Mucosa of gallbladder (tissue), 1 donor: ENCODE measurements at regions not wholly inside any gene's neighbourhood (a gene's known extent, or its start where the extent isn't known, plus 50 kb on each side); places are given as distances from the start of the nearest gene placed in this dataset.

Experiments used
- DNase-seq: peaks from one replicate; pipeline ENCODE4 v3.0.0-alpha.2; 2020; ENCODE audit warnings: low spot score
- donor health status: DM: no; HTN: no; CAD: no.

DNA sequence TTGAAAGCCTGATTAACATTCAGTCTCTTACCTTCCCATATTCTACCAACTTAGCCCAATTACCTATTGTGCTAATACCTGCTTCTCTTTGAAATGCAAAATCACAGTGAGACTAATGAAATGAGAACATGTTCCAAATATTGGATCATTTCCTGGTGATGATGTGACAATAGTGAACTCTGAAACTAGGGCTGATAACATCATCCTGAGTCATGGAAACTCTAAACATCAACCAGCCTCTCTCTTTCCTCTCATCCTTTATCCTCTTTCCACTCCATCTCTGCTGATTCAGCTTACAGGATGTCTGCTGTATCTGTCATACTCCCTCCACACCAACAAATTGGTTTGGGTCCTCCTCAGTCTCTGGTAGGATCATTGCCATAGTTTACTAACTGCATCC, 98.8 kb upstream of the NCKAP5 start:
- DNase-seq: no peak

DNA sequence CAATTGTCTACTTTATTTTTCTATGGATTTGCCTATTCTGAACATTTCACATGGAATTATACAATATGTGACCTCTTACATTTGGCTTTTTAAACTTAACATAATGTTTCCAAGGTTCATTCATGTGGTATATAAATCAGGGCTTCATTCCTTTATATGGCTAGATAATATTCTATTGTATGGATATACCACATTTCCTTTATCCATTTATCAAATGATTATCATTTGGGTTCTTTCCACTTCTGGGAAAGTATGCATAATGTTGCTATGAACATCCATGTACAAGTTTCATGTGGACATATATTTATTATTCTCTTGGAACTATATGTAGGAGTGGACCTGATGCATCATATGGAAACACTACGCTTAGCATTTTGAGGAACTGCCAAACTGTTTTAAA, 99.7 kb upstream of the NCKAP5 start:
- DNase-seq: no peak

GRCh38 chr2:133668547-133668946, 100.3 kb upstream of the NCKAP5 start:
- DNase-seq: no peak

GRCh38 chr2:133673305-133673905, 105.1 kb upstream of the NCKAP5 start:
- DNase-seq: no peak

DNA sequence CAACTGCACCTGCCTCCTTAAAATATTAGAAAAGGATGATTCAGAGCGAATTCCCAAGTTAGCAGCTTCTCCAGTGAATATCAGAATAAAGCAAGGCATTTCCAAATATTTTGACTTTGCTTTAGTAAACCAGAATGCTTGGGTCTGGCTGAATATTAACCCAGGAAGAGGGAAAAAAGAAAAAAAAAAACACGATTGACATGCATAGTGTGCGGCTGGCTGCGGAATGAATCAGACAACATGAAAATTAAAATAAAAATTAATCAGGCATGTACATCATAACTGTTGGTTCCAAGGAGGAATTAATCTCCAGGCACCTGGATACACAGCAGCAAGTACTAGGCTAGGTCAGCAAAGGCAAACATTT, 105.8 kb upstream of the NCKAP5 start:
- DNase-seq: no peak

DNA sequence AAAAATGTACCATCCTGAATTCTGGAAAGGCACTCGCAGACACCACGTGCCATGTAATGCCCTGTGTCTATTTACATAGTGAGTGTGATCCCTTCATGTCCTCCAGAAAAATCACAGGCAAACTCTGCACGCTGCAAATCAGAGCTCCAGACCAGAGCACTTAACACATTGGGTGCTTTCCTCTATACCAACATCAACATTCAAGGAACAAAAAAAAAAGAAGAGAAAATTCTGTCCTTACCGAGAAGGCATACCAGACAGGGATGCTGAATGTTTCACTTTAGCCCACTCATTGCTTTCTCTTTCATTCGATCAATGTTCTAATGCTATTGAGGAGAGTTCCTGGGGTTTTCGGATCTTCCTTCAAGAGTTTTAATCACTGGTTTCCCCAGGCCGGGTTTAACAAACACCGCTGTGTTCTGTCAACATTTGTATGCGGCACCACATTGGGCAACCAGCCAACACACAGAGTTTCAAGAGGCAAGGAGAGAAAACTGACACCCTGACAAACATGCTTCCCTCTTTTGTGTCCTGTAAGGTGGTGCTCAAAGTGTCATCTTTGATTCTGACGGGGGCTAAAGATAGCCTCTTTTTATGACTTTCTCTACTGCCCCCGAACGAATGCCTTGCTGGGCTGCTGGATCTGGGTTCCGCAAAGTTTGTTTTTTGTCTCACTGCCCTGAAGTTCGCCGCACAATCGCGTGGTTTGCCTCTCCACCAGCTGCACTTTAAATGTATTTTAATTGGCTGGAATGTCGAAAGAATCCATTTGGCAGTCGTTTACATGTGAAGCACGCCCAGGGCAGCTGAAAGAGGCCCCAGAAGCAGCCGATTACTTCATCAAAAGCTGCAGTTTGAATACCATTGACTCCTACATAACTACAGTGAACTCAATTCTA, 106.4 kb upstream of the NCKAP5 start:
- peak; percentile 41 for DNase-seq

DNA sequence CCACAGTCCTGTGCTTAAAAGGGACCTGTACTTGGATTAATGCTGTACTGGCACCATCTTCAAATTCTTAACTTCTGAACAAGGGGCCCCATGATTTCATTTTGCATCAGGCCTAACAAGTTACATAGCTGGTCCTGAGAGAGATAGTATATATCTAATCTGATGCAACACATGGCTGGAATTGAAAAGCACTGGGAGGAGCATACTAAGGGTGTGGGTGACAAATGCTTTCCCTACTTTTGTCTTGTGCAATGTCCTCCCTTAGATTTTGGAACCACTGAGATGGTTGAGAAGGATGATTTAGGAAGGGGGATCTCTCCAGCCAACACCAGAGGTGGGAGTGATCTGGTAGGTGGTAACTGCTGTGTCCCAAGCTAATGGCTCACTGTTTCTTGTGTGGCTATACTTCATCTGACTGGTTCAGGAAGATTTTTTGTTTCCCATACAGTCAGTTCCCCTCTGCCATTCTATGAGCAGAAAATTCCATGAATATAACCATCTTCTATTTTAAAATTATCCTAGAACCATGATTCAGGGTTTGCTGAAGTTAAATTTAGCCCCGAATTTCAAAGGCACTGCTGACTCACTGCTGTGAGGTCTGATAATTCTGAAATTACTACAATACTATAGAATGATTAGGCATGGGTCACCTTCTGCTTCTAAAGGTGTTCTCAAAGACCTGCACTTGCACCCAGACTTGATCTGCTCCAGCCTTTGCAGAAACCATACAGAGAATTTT, 108.3 kb upstream of the NCKAP5 start:
- no peak for DNase-seq

DNA sequence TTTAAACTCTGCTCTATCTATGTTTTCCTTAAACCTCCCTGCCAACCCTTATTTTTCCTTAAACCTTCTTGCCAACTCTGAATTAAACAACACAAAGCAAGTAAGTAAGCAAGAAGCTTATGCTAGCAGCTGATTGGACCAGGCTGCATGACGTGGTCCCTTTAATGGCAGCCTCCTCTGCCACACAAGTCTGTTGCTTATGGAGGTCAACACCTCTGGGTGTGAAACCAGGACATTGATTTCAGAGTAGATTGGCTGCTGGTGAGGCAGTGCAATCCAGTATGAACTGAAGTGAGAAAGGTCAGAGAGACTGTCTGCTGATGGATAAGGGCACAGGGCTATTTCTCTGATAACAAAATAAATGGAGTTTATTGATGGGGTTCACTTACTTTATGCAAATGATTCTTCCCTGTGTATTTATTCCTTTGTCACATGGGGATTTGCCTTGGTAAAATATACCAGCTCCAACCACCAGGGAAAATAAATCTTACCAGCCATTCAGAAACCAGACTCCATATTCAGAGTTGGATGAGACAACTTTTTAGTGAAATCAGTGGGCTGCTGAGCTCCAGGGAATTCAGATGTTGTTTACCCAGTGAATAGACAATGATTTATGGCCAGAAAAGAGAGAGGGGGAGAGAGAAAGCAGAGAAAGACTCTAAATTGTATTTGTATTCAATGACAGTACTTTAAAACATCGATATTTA, 112.2 kb upstream of the NCKAP5 start:
- DNase-seq: no peak

- no peak for DNase-seq
Measured at GRCh38 chr2:133682347-133682746, 114.1 kb upstream of the NCKAP5 start.

GRCh38 chr2:133682906-133683305, 114.6 kb upstream of the NCKAP5 start:
- no peak for DNase-seq

DNA sequence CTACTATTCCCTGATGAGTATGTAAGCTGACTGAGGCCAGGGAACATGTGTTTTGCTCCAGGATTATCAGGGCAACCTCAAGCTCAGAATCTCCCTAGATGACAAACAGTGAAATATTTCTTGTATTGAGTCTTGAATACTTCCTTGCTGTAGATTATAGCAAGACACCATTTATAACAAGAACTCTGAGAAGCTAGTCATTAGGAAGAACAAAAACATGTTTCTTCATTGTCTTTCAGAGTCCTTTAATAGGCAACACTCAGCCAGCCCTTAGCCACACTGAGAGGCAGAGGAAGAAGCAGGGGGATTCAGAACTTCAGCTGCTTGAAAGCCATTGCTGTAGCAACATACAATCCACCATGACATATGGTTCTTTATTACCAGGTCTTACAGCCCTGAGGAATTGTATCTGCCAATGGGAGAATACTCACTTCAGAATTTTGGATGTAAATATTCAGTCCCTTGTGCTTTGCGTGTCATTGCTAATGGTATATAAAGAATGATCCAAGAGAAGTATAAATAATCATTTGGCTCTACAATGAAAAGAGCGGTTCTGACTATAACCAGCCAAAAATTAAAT, 117.5 kb upstream of the NCKAP5 start:
- no peak for DNase-seq

GRCh38 chr2:133690780-133691179, 122.5 kb upstream of the NCKAP5 start:
- DNase-seq: no peak

DNA sequence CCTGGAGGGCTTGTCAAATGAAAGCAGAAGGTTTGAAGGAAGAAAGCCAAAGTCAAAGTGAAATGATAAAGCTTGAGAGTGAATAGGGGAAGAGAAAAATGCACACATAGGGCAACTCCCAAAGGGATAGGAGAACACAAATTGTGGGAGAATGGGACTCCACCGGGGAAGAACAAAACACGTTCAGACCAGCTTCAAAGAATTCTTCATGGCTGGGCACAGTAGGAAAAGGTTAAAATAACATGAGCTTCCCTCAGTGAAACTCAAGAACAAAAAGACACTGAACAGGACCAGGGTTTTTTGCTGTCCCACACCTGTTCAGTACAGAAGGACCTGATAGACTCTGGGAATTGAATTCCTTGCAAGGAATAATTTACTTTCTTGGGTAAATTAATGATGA, 123.1 kb upstream of the NCKAP5 start:
- DNase-seq: no peak

- DNase-seq: no peak
Measured at GRCh38 chr2:133705287-133705686, 137.0 kb upstream of the NCKAP5 start.

GRCh38 chr2:133710613-133711012, 142.3 kb upstream of the NCKAP5 start:
- DNase-seq: no peak

GRCh38 chr2:133711201-133711600, 142.9 kb upstream of the NCKAP5 start:
- DNase-seq: no peak

DNA sequence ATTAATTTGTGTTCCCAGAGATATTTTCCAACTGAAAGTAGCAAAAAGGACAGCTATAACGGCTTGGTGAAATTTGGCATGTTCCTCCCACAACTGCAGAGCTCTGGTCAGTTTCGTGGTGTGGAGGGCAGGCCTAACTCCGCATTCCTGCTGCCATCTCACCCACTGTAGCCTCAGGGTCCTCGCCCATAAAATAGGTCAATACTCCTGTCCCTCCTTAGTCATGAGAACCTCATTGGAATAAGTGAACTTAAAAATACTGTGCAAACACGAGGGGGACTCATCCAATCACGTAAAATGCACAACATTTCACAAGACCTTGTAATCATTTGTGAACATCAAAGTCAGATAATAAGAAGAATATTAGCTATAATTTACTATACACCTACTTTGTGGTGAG, 143.5 kb upstream of the NCKAP5 start:
- DNase-seq: no peak

GRCh38 chr2:133712369-133712768, 144.1 kb upstream of the NCKAP5 start:
- DNase-seq: no peak

DNA sequence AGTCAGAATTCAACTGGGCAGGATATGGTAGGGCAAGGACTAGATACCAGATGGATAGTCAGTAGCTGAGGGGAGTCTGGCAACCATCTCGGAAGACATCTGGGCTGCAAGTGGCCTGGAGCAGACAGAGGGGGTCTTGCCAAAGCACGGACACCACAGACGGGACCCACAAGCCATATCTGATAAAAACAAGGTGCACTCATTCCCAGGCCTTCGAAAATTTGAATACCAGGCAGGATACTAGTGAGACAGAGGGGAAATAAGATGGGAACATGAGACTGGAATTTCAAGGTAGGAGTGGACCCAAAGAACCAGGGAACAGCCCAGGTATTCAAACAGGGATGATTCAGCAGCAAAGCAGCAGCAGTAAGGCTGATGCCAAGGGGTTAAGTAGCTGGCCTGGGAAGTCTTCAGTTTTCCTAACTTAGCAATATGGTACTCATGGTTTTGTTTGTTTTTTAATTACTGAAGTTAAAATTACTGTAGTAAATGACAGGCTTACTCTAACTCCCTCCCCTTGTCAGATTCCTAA, 144.9 kb upstream of the NCKAP5 start:
- DNase-seq: no peak

- no peak for DNase-seq
Measured at GRCh38 chr2:133716166-133716565, 147.9 kb upstream of the NCKAP5 start.

- DNase-seq: no peak
Measured at GRCh38 chr2:133717497-133717896, 149.2 kb upstream of the NCKAP5 start.
